ENCODE measurements at regions not wholly inside any gene's neighbourhood (a gene's known extent, or its start where the extent isn't known, plus 50 kb on each side); places are given as distances from the start of the nearest gene placed in this dataset.

DNA sequence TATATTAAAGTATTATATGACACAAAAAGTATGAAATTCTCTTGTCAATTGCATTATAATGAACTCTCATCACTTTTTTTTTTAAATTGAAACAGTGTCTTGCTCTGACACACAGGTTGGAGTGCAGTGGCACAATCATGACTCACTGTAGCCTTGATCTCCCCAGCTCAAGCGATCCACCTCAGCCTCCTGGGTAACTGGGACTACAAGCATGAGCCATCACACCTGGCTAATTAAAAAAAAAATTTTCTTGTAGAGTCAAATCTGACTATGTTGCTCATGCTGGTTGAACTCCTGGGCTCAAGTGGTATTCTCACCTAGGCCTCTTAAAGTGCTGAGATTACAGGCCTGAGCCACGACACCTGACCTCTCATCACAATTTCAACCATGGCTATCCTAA is 259.3 kb downstream of the S1PR1 start:
- TF ChIP-seq EZH2phosphoT487 (IDR thresholded peaks at IDR 0.05; ENCODE audit: borderline replicate concordance) (no peak), CTCF (conservative IDR thresholded peaks at IDR 0.05; ENCODE audit: low read length) (no peak)

Data from Loucy (cell line).